Upper lobe of left lung (tissue), 6 donors: ENCODE measurements at regions not wholly inside any gene's neighbourhood (a gene's known extent, or its start where the extent isn't known, plus 50 kb on each side); places are given as distances from the start of the nearest gene placed in this dataset.

ENCODE experiments used
- ATAC-seq, 2 donors: fragments of 200-7000 bp; cut with Tn5 transposase; one replicate each; pipeline ENCODE4 v1.9.1; 2022; ENCODE audit warnings: mild to moderate bottlenecking in 2 of 2, moderate library complexity in 2 of 2; ENCODE audit not compliant: low FRiP score in 2 of 2
- DNase-seq, 2 donors: peaks; one replicate each; pipeline ENCODE4 v3.0.0-alpha.2; 2019 to 2020
- H3K27ac ChIP-seq, 4 donors: fragments of 200-600 bp; sonication (generic); one replicate each; pipeline ENCODE4 v1.5.1; 2016 to 2019
- H3K27me3 ChIP-seq, 4 donors: fragments of 200-600 bp; sonication (generic); one replicate each; pipeline ENCODE4 v1.5.1; 2017 to 2019
- H3K36me3 ChIP-seq, 4 donors: fragments of 200-600 bp; sonication (generic); one replicate each; pipeline ENCODE4 v1.5.1; 2016 to 2019
- H3K4me1 ChIP-seq, 4 donors: fragments of 200-600 bp; sonication (generic); one replicate each; pipeline ENCODE4 v1.5.1; 2018 to 2019
- H3K4me3 ChIP-seq, 4 donors: fragments of 200-600 bp; sonication (generic); one replicate each; pipeline ENCODE4 v1.5.1; 2017 to 2019; ENCODE audit warnings: mild to moderate bottlenecking in 2 of 4, moderate library complexity in 1 of 4
- H3K9me3 ChIP-seq, 4 donors: fragments of 200-600 bp; sonication (generic); one replicate each; pipeline ENCODE4 v1.5.1; 2018 to 2019
- EP300 ChIP-seq, 4 donors: sonication (generic); formaldehyde crosslinking; IDR thresholded peaks; one replicate each; pipeline ENCODE4 v1.5.1; 2017; ENCODE audit warnings: antibody characterized with exemption in 4 of 4, control low read depth in 2 of 4
- POLR2A ChIP-seq, 4 donors: fragments of 450-650 bp; IDR thresholded peaks; one replicate each; pipeline ENCODE4 v1.5.1; 2016 to 2017; ENCODE audit warnings: antibody characterized with exemption in 4 of 4, mild to moderate bottlenecking in 2 of 4
- POLR2AphosphoS5 ChIP-seq, 2 donors: sonication (generic); formaldehyde crosslinking; IDR thresholded peaks; one replicate each; pipeline ENCODE4 v1.5.1; 2017; ENCODE audit warnings: antibody characterized with exemption in 2 of 2
- WGBS, 2 donors: methylation state at CpG; one replicate each; pipeline ENCODE4 v1.1.5; 2017 to 2018; 5-methylcytosine and 5-hydroxymethylcytosine counted together
- TF ChIP-seq, protein P1 (sequence below), 6 experiments: fragments of 450-650 bp in 4 of 6; fragments of 200-600 bp in 2 of 6; sonication (generic) in 2 of 6; IDR thresholded peaks; one replicate each; pipeline ENCODE4 v1.5.1; 2016 to 2019; ENCODE audit warnings: antibody characterized with exemption in 6 of 6
- donor health status: DM: no; HTN: no; CAD: no; lungs with moderate emphysema.
- donor health status: DM: no; HTN: yes; CAD: no; lungs with severe emphysema.

DNA sequence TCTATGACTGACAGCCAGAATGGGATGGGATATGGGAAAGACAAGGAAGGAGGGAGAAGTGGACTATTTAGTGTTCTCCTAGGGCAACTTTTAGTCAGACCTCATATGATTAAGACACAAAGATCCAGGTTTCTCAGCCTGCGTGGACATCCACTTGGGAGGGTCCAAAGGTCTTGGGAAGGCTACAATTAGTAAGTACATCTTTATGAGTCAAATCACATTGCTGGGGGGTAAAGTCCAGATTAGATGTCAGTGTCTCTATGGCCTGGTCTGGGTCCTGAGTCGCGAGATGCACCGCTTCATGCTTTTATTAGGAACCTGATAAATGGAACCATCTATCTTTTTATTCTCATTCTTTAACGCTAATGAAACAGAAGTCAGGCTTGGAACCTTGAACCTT lies 378.4 kb upstream of the ASIC2 start:
- no peak for ATAC-seq

DNA sequence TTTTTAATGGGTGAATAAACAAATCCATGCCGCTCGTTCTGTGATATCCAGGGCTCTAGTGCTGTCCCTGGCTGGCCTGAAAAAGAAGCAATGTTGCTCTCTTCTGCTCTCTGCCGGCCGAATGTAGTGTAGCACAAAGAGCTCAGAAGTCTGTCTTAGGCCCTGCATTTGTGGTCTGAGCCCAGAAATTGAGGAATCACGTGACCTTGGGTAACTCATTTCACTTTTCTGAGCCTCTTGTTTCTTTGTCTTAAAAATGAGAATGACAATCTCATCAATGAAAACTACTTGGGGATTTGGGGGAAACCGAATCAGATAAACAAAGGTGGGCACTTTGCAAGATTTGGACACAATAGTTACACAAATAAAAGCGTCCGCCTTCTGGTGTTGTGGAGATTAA lies 381.6 kb upstream of the ASIC2 start:
- Histone ChIP-seq H3K27me3 (no peaks in the 10 kb centered on the region), H3K27ac (no peak overlapping the region), H3K36me3 (no peaks in the 10 kb centered on the region), H3K9me3 (no peaks in the 10 kb centered on the region), H3K4me3 (no peak overlapping the region), H3K4me1 (no peaks in the 10 kb centered on the region)
- ATAC-seq (peak; percentile 69 to 86), DNase-seq (peak in 1 of 2 donors; percentile 47)
- TF ChIP-seq, protein P1, sequence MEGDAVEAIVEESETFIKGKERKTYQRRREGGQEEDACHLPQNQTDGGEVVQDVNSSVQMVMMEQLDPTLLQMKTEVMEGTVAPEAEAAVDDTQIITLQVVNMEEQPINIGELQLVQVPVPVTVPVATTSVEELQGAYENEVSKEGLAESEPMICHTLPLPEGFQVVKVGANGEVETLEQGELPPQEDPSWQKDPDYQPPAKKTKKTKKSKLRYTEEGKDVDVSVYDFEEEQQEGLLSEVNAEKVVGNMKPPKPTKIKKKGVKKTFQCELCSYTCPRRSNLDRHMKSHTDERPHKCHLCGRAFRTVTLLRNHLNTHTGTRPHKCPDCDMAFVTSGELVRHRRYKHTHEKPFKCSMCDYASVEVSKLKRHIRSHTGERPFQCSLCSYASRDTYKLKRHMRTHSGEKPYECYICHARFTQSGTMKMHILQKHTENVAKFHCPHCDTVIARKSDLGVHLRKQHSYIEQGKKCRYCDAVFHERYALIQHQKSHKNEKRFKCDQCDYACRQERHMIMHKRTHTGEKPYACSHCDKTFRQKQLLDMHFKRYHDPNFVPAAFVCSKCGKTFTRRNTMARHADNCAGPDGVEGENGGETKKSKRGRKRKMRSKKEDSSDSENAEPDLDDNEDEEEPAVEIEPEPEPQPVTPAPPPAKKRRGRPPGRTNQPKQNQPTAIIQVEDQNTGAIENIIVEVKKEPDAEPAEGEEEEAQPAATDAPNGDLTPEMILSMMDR (IDR thresholded peaks at IDR 0.05): peak; percentile 37 to 70 (median 60)
- TF ChIP-seq EP300 (IDR thresholded peaks at IDR 0.05) (no peak), POLR2A (IDR thresholded peaks at IDR 0.05) (no peak), POLR2AphosphoS5 (IDR thresholded peaks at IDR 0.05) (no peak)
- 31 to 35% methylated on average over 8 of the region's 8 CpGs for WGBS, 2 donors

More for the DNA sequence above, 378.4 kb upstream of the ASIC2 start:
- Histone ChIP-seq H3K4me3 (no peak overlapping the region), H3K9me3 (no peaks in the 10 kb centered on the region), H3K36me3 (no peaks in the 10 kb centered on the region), H3K27me3 (no peaks in the 10 kb centered on the region), H3K27ac (no peak overlapping the region), H3K4me1 (peaks cover 0 to 4% (median 0%) of the 10 kb centered on the region in 4 donors)
- WGBS, 2 donors: 88 to 92% methylated on average over 5 of the region's 5 CpGs
- TF ChIP-seq POLR2AphosphoS5 (IDR thresholded peaks at IDR 0.05) (no peak), EP300 (IDR thresholded peaks at IDR 0.05) (no peak), POLR2A (IDR thresholded peaks at IDR 0.05) (no peak)
- TF ChIP-seq, protein P1 (IDR thresholded peaks at IDR 0.05): no peak
- DNase-seq: no peak

GRCh38 chr17:33676444-33676843 lies 383.3 kb upstream of the ASIC2 start:
- TF ChIP-seq, protein P1 (IDR thresholded peaks at IDR 0.05): no peak
- no peak for TF ChIP-seq POLR2A (IDR thresholded peaks at IDR 0.05)
- no peak for TF ChIP-seq EP300 (IDR thresholded peaks at IDR 0.05)
- TF ChIP-seq POLR2AphosphoS5 (IDR thresholded peaks at IDR 0.05): no peak
- Histone ChIP-seq H3K9me3 (no peaks in the 10 kb centered on the region), H3K4me3 (no peak overlapping the region), H3K27ac (no peak overlapping the region), H3K36me3 (no peaks in the 10 kb centered on the region), H3K4me1 (no peaks in the 10 kb centered on the region), H3K27me3 (no peaks in the 10 kb centered on the region)
- no peak for ATAC-seq
- WGBS, 2 donors: 43 to 50% methylated on average over 3 of the region's 3 CpGs
- DNase-seq: no peak

- H3K4me3 ChIP-seq: no peak overlapping the region
- no peaks in the 10 kb centered on the region for H3K4me1 ChIP-seq
- H3K27me3 ChIP-seq: no peaks in the 10 kb centered on the region
- WGBS, 2 donors: 84 to 85% methylated on average over 6 of the region's 6 CpGs
- H3K27ac ChIP-seq: no peak overlapping the region
- ATAC-seq (no peak), DNase-seq (no peak)
- no peaks in the 10 kb centered on the region for H3K36me3 ChIP-seq
- no peaks in the 10 kb centered on the region for H3K9me3 ChIP-seq
- TF ChIP-seq, protein P1 (IDR thresholded peaks at IDR 0.05): no peak
- TF ChIP-seq POLR2AphosphoS5 (IDR thresholded peaks at IDR 0.05): no peak
- TF ChIP-seq EP300 (IDR thresholded peaks at IDR 0.05): no peak
- no peak for TF ChIP-seq POLR2A (IDR thresholded peaks at IDR 0.05)
These were observed 386.5 kb upstream of the ASIC2 start for GRCh38 chr17:33679595-33679994.

DNA sequence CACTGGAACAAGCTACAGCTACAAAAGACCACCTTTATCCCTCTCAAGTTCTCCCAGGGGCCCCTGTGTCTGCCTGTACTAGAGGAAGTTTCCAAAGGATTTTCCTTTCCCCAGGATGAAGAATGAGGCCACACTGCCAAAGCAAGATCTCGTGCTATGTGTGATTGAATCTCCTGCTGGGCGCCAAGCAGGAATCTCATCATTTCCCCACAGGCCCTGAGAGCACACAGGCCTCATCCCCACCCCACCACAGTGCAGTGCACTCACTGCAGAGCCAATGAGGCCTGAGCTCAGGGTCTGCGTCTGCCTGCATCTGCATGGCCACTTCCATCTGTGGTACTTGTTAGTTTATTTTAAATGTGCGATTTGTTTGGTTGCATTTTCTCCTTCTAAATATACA lies 387.4 kb upstream of the ASIC2 start:
- Histone ChIP-seq H3K4me1 (no peaks in the 10 kb centered on the region), H3K36me3 (no peaks in the 10 kb centered on the region), H3K27ac (no peak overlapping the region), H3K27me3 (no peaks in the 10 kb centered on the region), H3K9me3 (no peaks in the 10 kb centered on the region), H3K4me3 (no peak overlapping the region)
- TF ChIP-seq POLR2A (IDR thresholded peaks at IDR 0.05) (no peak), EP300 (IDR thresholded peaks at IDR 0.05) (no peak), POLR2AphosphoS5 (IDR thresholded peaks at IDR 0.05) (no peak)
- TF ChIP-seq, protein P1 (IDR thresholded peaks at IDR 0.05): no peak
- no peak for ATAC-seq
- DNase-seq: no peak
- 51 to 77% methylated on average over 4 of the region's 4 CpGs for WGBS, 2 donors
